ENCODE measurements at regions not wholly inside any gene's neighbourhood (a gene's known extent, or its start where the extent isn't known, plus 50 kb on each side); places are given as distances from the start of the nearest gene placed in this dataset.

- TF ChIP-seq MAFK (IDR thresholded peaks at IDR 0.05; ENCODE audit: low read depth, low read length) (no peak), CHD1 (IDR thresholded peaks at IDR 0.05; ENCODE audit: low read depth, low read length) (no peak), TBP (IDR thresholded peaks at IDR 0.05; ENCODE audit: low read depth, low read length) (no peak), CTCF (IDR thresholded peaks at IDR 0.05; ENCODE audit: control extremely low read depth in 1 of 3, insufficient read depth in 1 of 3, low read depth in 1 of 3, low read length in 3 of 3) (no peak), TAF1 (IDR thresholded peaks at IDR 0.05; ENCODE audit: low read depth, low read length) (no peak), SIN3A (conservative IDR thresholded peaks at IDR 0.05 in 1 of 2, IDR thresholded peaks at IDR 0.05 in 1 of 2; ENCODE audit: low read depth in 1 of 2, low read length in 2 of 2) (no peak), SRF (IDR thresholded peaks at IDR 0.05; ENCODE audit: low read depth, low read length) (no peak), YY1 (IDR thresholded peaks at IDR 0.05; ENCODE audit: low read depth, low read length) (no peak), EZH2 (IDR thresholded peaks at IDR 0.05; ENCODE audit: low read depth, low read length, severe bottlenecking) (no peak), BRCA1 (IDR thresholded peaks at IDR 0.05; ENCODE audit: low read depth, low read length) (no peak)
Observed at GRCh38 chr4:52246827-52247226, 195.7 kb downstream of the SPATA18 start.

All from H1 (cell line).